Esophagus muscularis mucosa (tissue), 4 donors: ENCODE measurements at regions not wholly inside any gene's neighbourhood (a gene's known extent, or its start where the extent isn't known, plus 50 kb on each side); places are given as distances from the start of the nearest gene placed in this dataset.

Experiments used
- DNase-seq: peaks from one replicate; pipeline ENCODE4 v3.0.0-alpha.2; 2017; ENCODE audit errors: extremely low spot score
- H3K27ac ChIP-seq, 4 donors: fragments of 200-600 bp; sonication (generic); replicated peaks in 1 of 4; 1 replicate in 3 of 4; 2 replicates in 1 of 4; pipeline ENCODE4 v1.5.1; 2016 to 2019; ENCODE audit warnings: mild to moderate bottlenecking in 1 of 4
- H3K27me3 ChIP-seq, 4 donors: fragments of 200-600 bp; sonication (generic); one replicate each; pipeline versions ENCODE4 v1.5.1 to v1.6.0; 2016 to 2019
- H3K36me3 ChIP-seq, 4 donors: fragments of 200-600 bp; sonication (generic); one replicate each; pipeline ENCODE4 v1.5.1; 2016 to 2019
- H3K4me1 ChIP-seq, 4 donors: fragments of 200-600 bp; sonication (generic); one replicate each; pipeline ENCODE4 v1.5.1; 2016 to 2019
- H3K4me3 ChIP-seq, 4 donors: fragments of 200-600 bp; sonication (generic); 1 replicate in 2 of 4; 2 replicates in 2 of 4; pipeline ENCODE4 v1.5.1; 2016 to 2019; ENCODE audit warnings: mild to moderate bottlenecking in 4 of 4, moderate library complexity in 1 of 4
- H3K9me3 ChIP-seq, 4 donors: fragments of 200-600 bp; sonication (generic); 1 replicate in 3 of 4; 2 replicates in 1 of 4; pipeline ENCODE4 v1.5.1; 2016 to 2019
- CTCF ChIP-seq, 3 experiments: fragments of 200-600 bp in 2 of 3; fragments of 450-650 bp in 1 of 3; sonication (generic) in 2 of 3; IDR thresholded peaks; one replicate each; pipeline ENCODE4 v1.5.1; 2017 to 2019; ENCODE audit warnings: antibody characterized with exemption in 3 of 3, mild to moderate bottlenecking in 2 of 3, moderate library complexity in 1 of 3
- EP300 ChIP-seq: sonication (generic); formaldehyde crosslinking; IDR thresholded peaks from one replicate; pipeline ENCODE4 v1.6.1; 2017; ENCODE audit warnings: antibody characterized with exemption
- POLR2A ChIP-seq: fragments of 450-650 bp; IDR thresholded peaks from one replicate; pipeline ENCODE4 v1.6.1; 2017; ENCODE audit warnings: antibody characterized with exemption, moderate library complexity, mild to moderate bottlenecking, low read depth
- POLR2AphosphoS5 ChIP-seq, 2 donors: sonication (generic); formaldehyde crosslinking; IDR thresholded peaks; one replicate each; pipeline ENCODE4 v1.6.1; 2017; ENCODE audit warnings: antibody characterized with exemption in 2 of 2
- WGBS: methylation state at CpG from one replicate; pipeline ENCODE4 v1.1.5; 2018; 5-methylcytosine and 5-hydroxymethylcytosine counted together
- intact Hi-C: fragments of 100-400 bp; cut with DNase I; formaldehyde crosslinking; loops from one replicate; pipeline ENCODE4 v1.15.1; 2023

GRCh38 chr6:77145244-77145643, 318.0 kb downstream of the HTR1B start:
- 76% methylated on average over 1 of the region's 1 CpG for WGBS
- no peaks in the 10 kb centered on the region for H3K27me3 ChIP-seq
- DNase-seq: no peak
- H3K4me3 ChIP-seq: no peak overlapping the region
- no peak overlapping the region for H3K27ac ChIP-seq
- TF ChIP-seq CTCF (IDR thresholded peaks at IDR 0.05): no peak
- no peak for TF ChIP-seq POLR2AphosphoS5 (IDR thresholded peaks at IDR 0.05)
- TF ChIP-seq POLR2A: no peak
- TF ChIP-seq EP300: no peak
- H3K9me3 ChIP-seq: no peaks in the 10 kb centered on the region
- intact Hi-C loops: no loop called here
- H3K36me3 ChIP-seq: no peaks in the 10 kb centered on the region
- no peaks in the 10 kb centered on the region for H3K4me1 ChIP-seq

GRCh38 chr6:77143659-77144447, 319.4 kb downstream of the HTR1B start:
- no peak overlapping the region for H3K27ac ChIP-seq
- TF ChIP-seq EP300 (no peak), POLR2AphosphoS5 (IDR thresholded peaks at IDR 0.05) (no peak), CTCF (IDR thresholded peaks at IDR 0.05) (no peak), POLR2A (no peak)
- WGBS: 77% methylated on average over 5 of the region's 5 CpGs
- intact Hi-C loops: no loop called here
- no peaks in the 10 kb centered on the region for H3K4me1 ChIP-seq
- DNase-seq: no peak
- no peaks in the 10 kb centered on the region for H3K9me3 ChIP-seq
- H3K36me3 ChIP-seq: no peaks in the 10 kb centered on the region
- no peak overlapping the region for H3K4me3 ChIP-seq
- no peaks in the 10 kb centered on the region for H3K27me3 ChIP-seq

GRCh38 chr6:77136086-77136485, 327.2 kb downstream of the HTR1B start:
- Histone ChIP-seq H3K36me3 (no peaks in the 10 kb centered on the region), H3K27me3 (no peaks in the 10 kb centered on the region), H3K4me3 (no peak overlapping the region), H3K9me3 (no peaks in the 10 kb centered on the region), H3K27ac (no peak overlapping the region), H3K4me1 (no peaks in the 10 kb centered on the region)
- DNase-seq: no peak
- no peak for TF ChIP-seq EP300
- no peak for TF ChIP-seq CTCF (IDR thresholded peaks at IDR 0.05)
- no peak for TF ChIP-seq POLR2AphosphoS5 (IDR thresholded peaks at IDR 0.05)
- TF ChIP-seq POLR2A: no peak
- intact Hi-C loops: no loop called here

- no peak for TF ChIP-seq POLR2AphosphoS5 (IDR thresholded peaks at IDR 0.05)
- TF ChIP-seq CTCF (IDR thresholded peaks at IDR 0.05): no peak
- TF ChIP-seq EP300: no peak
- Histone ChIP-seq H3K27me3 (no peaks in the 10 kb centered on the region), H3K4me1 (no peaks in the 10 kb centered on the region), H3K4me3 (no peak overlapping the region), H3K36me3 (no peaks in the 10 kb centered on the region), H3K9me3 (peaks cover 0 to 14% (median 3%) of the 10 kb centered on the region in 4 donors), H3K27ac (no peak overlapping the region)
- 82% methylated on average over 5 of the region's 5 CpGs for WGBS
- intact Hi-C loops: no loop called here
- DNase-seq: no peak
Observed at GRCh38 chr6:77133031-77133430, 330.3 kb downstream of the HTR1B start.

GRCh38 chr6:77131426-77131825, 331.9 kb downstream of the HTR1B start:
- H3K27me3 ChIP-seq: no peaks in the 10 kb centered on the region
- H3K27ac ChIP-seq: no peak overlapping the region
- H3K36me3 ChIP-seq: no peaks in the 10 kb centered on the region
- no peaks in the 10 kb centered on the region for H3K4me1 ChIP-seq
- no peak overlapping the region for H3K4me3 ChIP-seq
- peaks cover 0 to 14% (median 6%) of the 10 kb centered on the region in 4 donors for H3K9me3 ChIP-seq
- TF ChIP-seq POLR2A (no peak), POLR2AphosphoS5 (IDR thresholded peaks at IDR 0.05) (no peak), EP300 (no peak), CTCF (IDR thresholded peaks at IDR 0.05) (no peak)
- 86% methylated on average over 4 of the region's 4 CpGs for WGBS
- no peak for DNase-seq
- intact Hi-C loops: no loop called here
